Keratinocyte (primary cell): ENCODE measurements at regions not wholly inside any gene's neighbourhood (a gene's known extent, or its start where the extent isn't known, plus 50 kb on each side); places are given as distances from the start of the nearest gene placed in this dataset.

Experiments used
- DNase-seq: peaks from one replicate; pipeline ENCODE4 v3.0.0-alpha.2; 2011; ENCODE audit warnings: low read depth, missing footprints, low spot score
- FAIRE-seq: peaks from 2 replicates; lab custom pipeline; 2011; peaks lifted over from hg19 to GRCh38; lab: Jason Lieb, UNC
- H2AFZ ChIP-seq: 2 replicates; pipeline ENCODE4 v1.6.0; 2012; ENCODE audit warnings: low read length, control low read depth, inconsistent platforms; ENCODE audit not compliant: control insufficient read depth
- H3K27ac ChIP-seq: 2 replicates; pipeline ENCODE4 v1.5.1; 2011; ENCODE audit warnings: low read length; ENCODE audit not compliant: control insufficient read depth, insufficient read depth
- H3K27me3 ChIP-seq: 3 replicates; pipeline ENCODE4 v1.6.0; 2011; ENCODE audit warnings: low read length; ENCODE audit not compliant: control insufficient read depth, insufficient read depth; ENCODE audit errors: extremely low read depth
- H3K36me3 ChIP-seq, 2 experiments: 2 replicates in 1 of 2; 3 replicates in 1 of 2; pipeline ENCODE4 v1.5.1; 2011; ENCODE audit warnings: low read length in 2 of 2, mild to moderate bottlenecking in 1 of 2; ENCODE audit not compliant: control insufficient read depth in 2 of 2, insufficient read depth in 2 of 2; ENCODE audit errors: extremely low read depth in 1 of 2
- H3K4me1 ChIP-seq: 3 replicates; pipeline ENCODE4 v1.5.1; 2011; ENCODE audit warnings: low read length; ENCODE audit not compliant: control insufficient read depth, insufficient read depth; ENCODE audit errors: extremely low read depth
- H3K4me2 ChIP-seq: 3 replicates; pipeline ENCODE4 v1.6.0; 2011; ENCODE audit warnings: low read depth, low read length; ENCODE audit not compliant: control insufficient read depth, insufficient read depth; ENCODE audit errors: extremely low read depth
- H3K4me3 ChIP-seq, 3 experiments: fragments of 200-600 bp in 1 of 3; sonication (generic) in 1 of 3; 2 replicates in 2 of 3; 3 replicates in 1 of 3; pipeline ENCODE4 v1.5.1; 2011 to 2016; ENCODE audit warnings: low read length in 3 of 3, mild to moderate bottlenecking in 3 of 3, control low read depth in 2 of 3, inconsistent platforms in 1 of 3, low read depth in 1 of 3, mixed read lengths in 1 of 3, mixed run types in 1 of 3, moderate library complexity in 1 of 3; ENCODE audit not compliant: control insufficient read depth in 2 of 3, insufficient read depth in 2 of 3; ENCODE audit errors: extremely low read depth in 1 of 3
- H3K79me2 ChIP-seq: 2 replicates; pipeline ENCODE4 v1.6.0; 2012; ENCODE audit warnings: low read length; ENCODE audit not compliant: control insufficient read depth, insufficient read depth
- H3K9ac ChIP-seq: 3 replicates; pipeline ENCODE4 v1.6.0; 2011; ENCODE audit warnings: low read length; ENCODE audit not compliant: control insufficient read depth, insufficient read depth; ENCODE audit errors: extremely low read depth
- H3K9me1 ChIP-seq: 3 replicates; pipeline ENCODE4 v1.6.0; 2011; ENCODE audit warnings: low read length; ENCODE audit not compliant: control insufficient read depth, insufficient read depth; ENCODE audit errors: extremely low read depth
- H3K9me3 ChIP-seq: 2 replicates; pipeline ENCODE4 v1.5.1; 2012; ENCODE audit warnings: low read depth, low read length; ENCODE audit not compliant: control insufficient read depth
- H4K20me1 ChIP-seq: 3 replicates; pipeline ENCODE4 v1.6.0; 2011; ENCODE audit warnings: low read length; ENCODE audit not compliant: control insufficient read depth, insufficient read depth; ENCODE audit errors: extremely low read depth
- CTCF ChIP-seq, 3 experiments: IDR thresholded peaks in 1 of 3; conservative IDR thresholded peaks in 1 of 3; optimal IDR thresholded peaks in 1 of 3; 2 replicates in 2 of 3; 3 replicates in 1 of 3; pipeline versions ENCODE3 to v1.5.1; 2011; ENCODE audit warnings: low read length in 3 of 3, mild to moderate bottlenecking in 3 of 3, moderate library complexity in 2 of 3, control low read depth in 1 of 3, inconsistent platforms in 1 of 3; ENCODE audit not compliant: insufficient read depth in 2 of 3; ENCODE audit errors: extremely low read depth in 1 of 3
- EZH2 ChIP-seq: IDR thresholded peaks from one replicate; pipeline ENCODE4 v1.6.1; 2012; ENCODE audit warnings: inconsistent platforms, mild to moderate bottlenecking, low read length, moderate library complexity
- dilution Hi-C: fragments of 300-500 bp; cut with MboI; formaldehyde crosslinking; loops from one replicate; pipeline ENCODE4 v1.7.0; 2020; ENCODE audit warnings: low sequenced_read_pairs; ENCODE audit not compliant: extremely low pct_ligation_motif_present

- Histone ChIP-seq H3K9me3 (no peaks in the 10 kb centered on the region), H3K4me1 (no peaks in the 10 kb centered on the region), H3K4me3 (no peak overlapping the region), H3K27ac (no peak overlapping the region), H3K36me3 (no peaks in the 10 kb centered on the region), H3K4me2 (no peak overlapping the region), H3K27me3 (no peaks in the 10 kb centered on the region), H3K79me2 (no peaks in the 10 kb centered on the region), H3K9ac (no peak overlapping the region), H3K9me1 (no peaks in the 10 kb centered on the region), H2AFZ (no peak overlapping the region), H4K20me1 (no peaks in the 10 kb centered on the region)
- FAIRE-seq (no peak), DNase-seq (no peak)
- dilution Hi-C loops: no loop called here
- no peak for TF ChIP-seq CTCF (optimal IDR thresholded peaks at IDR 0.05 in 1 of 3, IDR thresholded peaks at IDR 0.05 in 1 of 3, conservative IDR thresholded peaks at IDR 0.05 in 1 of 3; ENCODE audit: extremely low read depth in 1 of 3, insufficient read depth in 2 of 3, low read length in 3 of 3)
- TF ChIP-seq EZH2: no peak
These were observed 480.8 kb downstream of the PSAT1 start for GRCh38 chr9:78777747-78778146.

GRCh38 chr9:78778318-78778717, 481.4 kb downstream of the PSAT1 start:
- H3K9ac ChIP-seq: no peak overlapping the region
- H3K27ac ChIP-seq: no peak overlapping the region
- TF ChIP-seq CTCF (optimal IDR thresholded peaks at IDR 0.05 in 1 of 3, IDR thresholded peaks at IDR 0.05 in 1 of 3, conservative IDR thresholded peaks at IDR 0.05 in 1 of 3; ENCODE audit: extremely low read depth in 1 of 3, insufficient read depth in 2 of 3, low read length in 3 of 3): no peak
- TF ChIP-seq EZH2: no peak
- dilution Hi-C loops: no loop called here
- H3K9me3 ChIP-seq: no peaks in the 10 kb centered on the region
- no peaks in the 10 kb centered on the region for H3K9me1 ChIP-seq
- no peak overlapping the region for H3K4me3 ChIP-seq
- no peak for FAIRE-seq
- no peaks in the 10 kb centered on the region for H3K27me3 ChIP-seq
- no peaks in the 10 kb centered on the region for H3K4me1 ChIP-seq
- H3K4me2 ChIP-seq: no peak overlapping the region
- H2AFZ ChIP-seq: no peak overlapping the region
- no peak for DNase-seq
- no peaks in the 10 kb centered on the region for H3K79me2 ChIP-seq
- no peaks in the 10 kb centered on the region for H3K36me3 ChIP-seq
- no peaks in the 10 kb centered on the region for H4K20me1 ChIP-seq
